K562 (cell line): ENCODE measurements at regions not wholly inside any gene's neighbourhood (a gene's known extent, or its start where the extent isn't known, plus 50 kb on each side); places are given as distances from the start of the nearest gene placed in this dataset.
A peak's percentile ranks its signal among the peaks of the same experiment; 100 is the strongest.
"Not testable (repeated sequence)": the region's sequence is repeated elsewhere in the genome, so short reads cannot be mapped to it uniquely, and the experiment has no call there.

ENCODE experiments used
- ATAC-seq: fragments of 200-7000 bp; cut with Tn5 transposase; 3 replicates; pipeline ENCODE4 v1.9.1; 2020; ENCODE audit warnings: moderate library complexity
- BruUV-seq: library from RNA; stranded (reverse); fragments of 400-500 nt; replicated peaks from 2 replicates; lab custom pipeline; 2021; lab: Mats Ljungman, UMichigan
- CTCF ChIA-PET: fragments of 300-600 bp; formaldehyde crosslinking; extraction: SDS; loops from one replicate; lab custom pipeline; 2021; ENCODE audit warnings: low intra/inter-chr PET ratio; lab: Yijun Ruan, JAX
- POLR2A ChIA-PET: fragments of 300-600, 350-650 bp; sonication (Branson Sonifier 250); formaldehyde crosslinking; extraction: SDS; loops from one replicate; lab custom pipeline; 2021; ENCODE audit warnings: antibody characterized with exemption, inconsistent platforms; lab: Yijun Ruan, JAX
- DNase-seq, 4 experiments: peaks; one replicate each; pipeline versions ENCODE4 v3.0.0 to v3.0.0-alpha.2; 2011 to 2018; ENCODE audit warnings: low spot score in 3 of 4, mixed read lengths in 3 of 4; ENCODE audit errors: extremely low read depth in 1 of 4
- FAIRE-seq: peaks from 2 replicates; lab custom pipeline; 2011; peaks lifted over from hg19 to GRCh38; lab: Jason Lieb, UNC
- H2AFZ ChIP-seq: 2 replicates; pipeline ENCODE4 v1.6.0; 2011; ENCODE audit warnings: low read depth, low read length, control low read depth, inconsistent platforms
- H3K27ac ChIP-seq: fragments of 200-600 bp; 3 replicates; pipeline ENCODE4 v1.8.0; 2011; ENCODE audit warnings: low read depth, mild to moderate bottlenecking, control low read depth, inconsistent platforms, low read length, moderate library complexity, mixed read lengths; ENCODE audit errors: extremely low read depth
- H3K27me3 ChIP-seq, 2 experiments: fragments of 300-600 bp in 1 of 2; 2 replicates in 1 of 2; 3 replicates in 1 of 2; pipeline versions ENCODE4 v1.6.0 to v1.8.0; 2011; ENCODE audit warnings: inconsistent platforms in 2 of 2, low read length in 2 of 2, mild to moderate bottlenecking in 1 of 2, mixed read lengths in 1 of 2, moderate library complexity in 1 of 2; ENCODE audit not compliant: control insufficient read depth in 2 of 2, insufficient read depth in 2 of 2
- H3K36me3 ChIP-seq: fragments of 300-600 bp; 3 replicates; pipeline ENCODE4 v1.8.0; 2011; ENCODE audit warnings: mild to moderate bottlenecking, low read length, inconsistent platforms; ENCODE audit not compliant: control insufficient read depth, insufficient read depth
- H3K4me1 ChIP-seq, 2 experiments: fragments of 200-600 bp in 1 of 2; replicated peaks in 1 of 2; 2 replicates in 1 of 2; 3 replicates in 1 of 2; pipeline versions ENCODE4 v1.5.1 to v1.8.0; 2011; ENCODE audit warnings: inconsistent platforms in 2 of 2, low read length in 2 of 2, mild to moderate bottlenecking in 1 of 2, mixed read lengths in 1 of 2, moderate library complexity in 1 of 2; ENCODE audit not compliant: control insufficient read depth in 2 of 2, insufficient read depth in 2 of 2
- H3K4me2 ChIP-seq: 2 replicates; pipeline ENCODE4 v1.6.1; 2011; ENCODE audit warnings: low read length, control low read depth, inconsistent platforms, mixed read lengths; ENCODE audit not compliant: insufficient read depth
- H3K4me3 ChIP-seq: fragments of 200-600 bp; sonication (generic), shearing (Covaris generic); 2 replicates; pipeline ENCODE4 v1.5.1; 2016; ENCODE audit warnings: control low read depth, inconsistent platforms
- H3K79me2 ChIP-seq: fragments of 200-600 bp; 3 replicates; pipeline ENCODE4 v1.8.0; 2011; ENCODE audit warnings: low read length, inconsistent platforms; ENCODE audit not compliant: control insufficient read depth, insufficient read depth
- H3K9ac ChIP-seq, 2 experiments: 2 replicates each; pipeline versions ENCODE4 v1.6.0 to v1.6.1; 2011; ENCODE audit warnings: low read depth in 2 of 2, low read length in 2 of 2, control low read depth in 1 of 2, inconsistent platforms in 1 of 2, mild to moderate bottlenecking in 1 of 2, mixed read lengths in 1 of 2; ENCODE audit not compliant: insufficient read depth in 1 of 2
- H3K9me1 ChIP-seq: one replicate; pipeline ENCODE4 v1.6.0; 2011; ENCODE audit warnings: inconsistent platforms, mild to moderate bottlenecking, low read length, moderate library complexity; ENCODE audit not compliant: control insufficient read depth, insufficient read depth
- H3K9me3 ChIP-seq: replicated peaks from 2 replicates; pipeline ENCODE4 v1.5.1; 2011; ENCODE audit warnings: low read depth, low read length, inconsistent platforms; ENCODE audit not compliant: control insufficient read depth, insufficient read depth
- H4K20me1 ChIP-seq: replicated peaks from 2 replicates; pipeline ENCODE4 v1.6.1; 2011; ENCODE audit warnings: low read length, inconsistent platforms, mixed read lengths; ENCODE audit not compliant: control insufficient read depth, insufficient read depth
- WGBS: fragments of 100-300 bp; shearing (Covaris generic); methylation state at CpG from one replicate; pipeline ENCODE4 v1.1.6; 2016; ENCODE audit warnings: low coverage, mixed read lengths; ENCODE audit not compliant: insufficient coverage; ENCODE audit errors: missing lambda C conversion rate; 5-methylcytosine and 5-hydroxymethylcytosine counted together
- in situ Hi-C: fragments of 300-500 bp; cut with MboI; formaldehyde crosslinking; loops from 4 replicates; pipeline ENCODE4 v1.15.0; 2018; ENCODE audit warnings: inconsistent platforms, mixed read lengths
- intact Hi-C: fragments of 100-400 bp; cut with micrococcal nuclease; formaldehyde crosslinking; loops from 2 replicates; pipeline ENCODE4 v1.14.2; 2022

DNA sequence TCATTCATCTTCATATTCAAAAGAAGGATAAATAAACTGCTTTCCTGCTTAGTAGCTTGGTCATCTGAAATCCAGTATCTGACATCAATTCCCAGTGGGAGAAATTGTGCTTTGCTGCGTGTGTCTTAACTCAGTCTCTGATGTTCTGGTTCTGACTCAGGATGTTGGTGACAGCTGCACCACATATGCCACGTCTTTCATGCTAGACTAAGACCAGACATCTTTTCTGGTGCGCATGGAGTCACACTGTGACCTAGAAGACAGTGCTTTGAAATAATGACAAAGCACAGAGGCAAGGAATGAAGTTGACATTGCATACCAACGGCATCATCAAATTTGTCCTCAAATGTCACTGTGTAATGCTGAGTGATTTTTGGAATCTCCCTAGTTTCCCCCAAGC is 308.8 kb upstream of the PLGLB1 start:
- H4K20me1 ChIP-seq, H3K9me3 ChIP-seq, BruUV-seq, DNase-seq, H3K9ac ChIP-seq, ATAC-seq, CTCF ChIA-PET, H3K36me3 ChIP-seq, H3K79me2 ChIP-seq, H3K4me3 ChIP-seq, H3K4me1 ChIP-seq, H2AFZ ChIP-seq, H3K27me3 ChIP-seq, H3K4me2 ChIP-seq, H3K27ac ChIP-seq, in situ Hi-C loops, intact Hi-C loops, H3K9me1 ChIP-seq, POLR2A ChIA-PET: not testable (repeated sequence)
- peak; percentile 74 for FAIRE-seq
- no CpG with 5 or more reads among the region's 4 CpGs for WGBS

- H4K20me1 ChIP-seq, H3K9me1 ChIP-seq, H3K27ac ChIP-seq, H3K4me1 ChIP-seq, H3K4me3 ChIP-seq, H3K9me3 ChIP-seq, DNase-seq, intact Hi-C loops, H3K9ac ChIP-seq, in situ Hi-C loops, BruUV-seq, H3K79me2 ChIP-seq, FAIRE-seq, H3K4me2 ChIP-seq, POLR2A ChIA-PET, CTCF ChIA-PET, H3K27me3 ChIP-seq, H2AFZ ChIP-seq, H3K36me3 ChIP-seq: not testable (repeated sequence)
- 25% methylated on average over 1 of the region's 6 CpGs for WGBS
- ATAC-seq, result peak; percentile 72
Measured at GRCh38 chr2:87331940-87332583, 310.4 kb upstream of the PLGLB1 start.

DNA sequence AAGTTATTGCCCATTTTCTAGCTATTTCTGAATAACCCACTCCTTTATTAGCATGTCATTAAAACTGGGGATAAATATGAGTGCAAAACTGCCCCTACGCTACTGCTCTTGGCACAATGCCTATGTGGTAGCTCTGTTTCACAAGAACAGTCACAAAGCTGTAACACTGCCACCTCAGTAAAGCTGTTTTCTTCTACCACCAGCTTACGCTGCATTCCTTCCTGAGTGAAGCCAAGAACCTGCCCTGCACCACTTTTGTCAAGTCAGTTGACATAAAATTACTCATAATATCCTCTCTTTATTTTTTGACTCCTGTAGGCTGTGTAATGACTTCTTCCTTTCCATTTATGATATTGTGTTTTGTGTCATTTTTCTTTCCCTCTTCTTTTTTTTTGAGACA is 313.2 kb upstream of the PLGLB1 start:
- WGBS, result 8% methylated on average over 2 of the region's 2 CpGs
- POLR2A ChIA-PET, DNase-seq, H3K9ac ChIP-seq, ATAC-seq, intact Hi-C loops, FAIRE-seq, H3K4me3 ChIP-seq, CTCF ChIA-PET, H3K9me1 ChIP-seq, H3K36me3 ChIP-seq, H3K27ac ChIP-seq, BruUV-seq, H2AFZ ChIP-seq, in situ Hi-C loops, H3K4me1 ChIP-seq, H3K9me3 ChIP-seq, H3K79me2 ChIP-seq, H4K20me1 ChIP-seq, H3K4me2 ChIP-seq, H3K27me3 ChIP-seq: not testable (repeated sequence)

DNA sequence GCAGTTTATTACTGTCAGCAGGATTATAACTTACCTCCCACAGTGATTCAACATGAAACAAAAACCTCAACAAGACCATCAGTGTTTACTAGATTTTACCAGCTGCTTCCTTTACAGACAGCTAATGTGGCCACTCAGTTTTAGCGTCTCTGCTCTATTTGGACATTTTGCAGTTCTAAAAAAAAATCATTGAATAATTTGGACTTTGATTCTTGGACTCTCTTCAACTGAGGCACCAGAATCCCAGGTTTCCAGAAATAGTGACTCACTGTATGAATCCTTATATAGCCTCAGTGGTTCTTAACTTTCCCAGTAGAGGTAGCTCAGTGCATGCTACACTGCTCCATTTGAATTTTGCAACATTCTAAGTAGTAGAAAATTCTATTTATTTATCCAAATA is 317.4 kb upstream of the PLGLB1 start:
- H4K20me1 ChIP-seq, H3K27ac ChIP-seq, DNase-seq, H3K79me2 ChIP-seq, H3K9me1 ChIP-seq, H3K9ac ChIP-seq, H3K27me3 ChIP-seq, H2AFZ ChIP-seq, H3K4me2 ChIP-seq, BruUV-seq, in situ Hi-C loops, ATAC-seq, CTCF ChIA-PET, POLR2A ChIA-PET, H3K36me3 ChIP-seq, H3K4me3 ChIP-seq, H3K9me3 ChIP-seq, FAIRE-seq, H3K4me1 ChIP-seq, intact Hi-C loops: not testable (repeated sequence)
- WGBS, result 0% methylated on average over 1 of the region's 1 CpG
